ENCODE measurements at regions not wholly inside any gene's neighbourhood (a gene's known extent, or its start where the extent isn't known, plus 50 kb on each side); places are given as distances from the start of the nearest gene placed in this dataset.

DNA sequence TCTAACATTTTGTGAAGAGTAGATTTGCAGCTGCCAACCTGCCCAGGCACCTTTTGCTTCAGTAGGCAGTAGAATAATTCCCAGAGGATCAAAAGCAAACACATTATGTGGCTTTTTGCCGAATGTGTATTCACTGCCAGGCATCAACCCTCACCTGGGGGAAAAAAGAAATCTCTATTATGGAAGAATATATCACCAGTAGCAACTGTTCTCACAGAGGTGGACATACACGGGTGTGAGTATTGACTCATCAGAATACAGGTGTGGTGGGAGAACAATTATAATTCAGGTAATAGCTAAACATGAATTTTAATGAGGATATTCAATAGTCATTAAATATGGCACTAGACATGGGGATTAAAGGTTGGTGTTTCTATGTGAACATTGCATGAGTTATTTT, 910.7 kb downstream of the TFAP2A start:
- Histone ChIP-seq H3K4me3 (no peak overlapping the region), H3K36me3 (no peaks in the 10 kb centered on the region), H3K27ac (no peak overlapping the region), H3K27me3 (no peaks in the 10 kb centered on the region), H3K9me3 (no peaks in the 10 kb centered on the region), H3K4me1 (no peaks in the 10 kb centered on the region)
- TF ChIP-seq, protein P1, sequence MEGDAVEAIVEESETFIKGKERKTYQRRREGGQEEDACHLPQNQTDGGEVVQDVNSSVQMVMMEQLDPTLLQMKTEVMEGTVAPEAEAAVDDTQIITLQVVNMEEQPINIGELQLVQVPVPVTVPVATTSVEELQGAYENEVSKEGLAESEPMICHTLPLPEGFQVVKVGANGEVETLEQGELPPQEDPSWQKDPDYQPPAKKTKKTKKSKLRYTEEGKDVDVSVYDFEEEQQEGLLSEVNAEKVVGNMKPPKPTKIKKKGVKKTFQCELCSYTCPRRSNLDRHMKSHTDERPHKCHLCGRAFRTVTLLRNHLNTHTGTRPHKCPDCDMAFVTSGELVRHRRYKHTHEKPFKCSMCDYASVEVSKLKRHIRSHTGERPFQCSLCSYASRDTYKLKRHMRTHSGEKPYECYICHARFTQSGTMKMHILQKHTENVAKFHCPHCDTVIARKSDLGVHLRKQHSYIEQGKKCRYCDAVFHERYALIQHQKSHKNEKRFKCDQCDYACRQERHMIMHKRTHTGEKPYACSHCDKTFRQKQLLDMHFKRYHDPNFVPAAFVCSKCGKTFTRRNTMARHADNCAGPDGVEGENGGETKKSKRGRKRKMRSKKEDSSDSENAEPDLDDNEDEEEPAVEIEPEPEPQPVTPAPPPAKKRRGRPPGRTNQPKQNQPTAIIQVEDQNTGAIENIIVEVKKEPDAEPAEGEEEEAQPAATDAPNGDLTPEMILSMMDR (IDR thresholded peaks at IDR 0.05 in 4 of 5, conservative IDR thresholded peaks at IDR 0.05 in 1 of 5): no peak
- TF ChIP-seq POLR2A (IDR thresholded peaks at IDR 0.05): no peak
- DNase-seq: no peak
- in situ Hi-C loops (cut with MboI; ENCODE audit: low sequenced_read_pairs in 4 of 4): no loop called here
- ATAC-seq: no peak
- intact Hi-C loops (cut with DNase I; ENCODE audit: low total_unique reads): no loop called here

DNA sequence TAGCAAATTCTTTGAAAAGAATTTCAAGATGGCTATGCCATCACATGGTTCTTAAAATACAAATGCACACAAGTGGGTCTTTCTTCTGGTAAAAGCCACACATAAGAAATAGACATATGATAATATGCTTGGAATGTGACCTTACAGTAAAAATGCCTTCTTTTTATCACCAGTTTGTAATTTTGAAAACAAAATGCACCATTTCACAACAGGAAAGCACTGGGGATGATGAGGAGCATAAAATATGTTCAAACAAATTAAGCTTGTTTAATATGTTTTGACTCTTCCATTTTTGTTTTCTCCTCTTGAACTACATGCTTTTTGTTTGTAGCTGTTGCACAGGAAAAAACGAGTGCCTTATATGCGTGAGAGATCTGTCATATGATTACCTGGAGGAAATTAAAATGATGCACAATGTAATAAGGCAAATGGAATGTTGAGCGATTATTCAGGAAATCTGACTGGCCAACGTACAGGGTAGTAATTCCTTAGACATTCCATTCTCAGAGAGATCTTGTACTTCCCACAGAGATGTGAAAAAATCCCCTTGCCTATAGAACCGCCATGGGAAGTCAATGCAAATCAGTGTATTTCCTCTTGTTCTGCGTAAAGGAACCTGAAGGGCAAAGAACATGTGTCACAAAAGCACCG, 911.6 kb downstream of the TFAP2A start:
- Histone ChIP-seq H3K4me3 (no peak overlapping the region), H3K4me1 (no peaks in the 10 kb centered on the region), H3K9me3 (no peaks in the 10 kb centered on the region), H3K27me3 (no peaks in the 10 kb centered on the region), H3K27ac (no peak overlapping the region), H3K36me3 (no peaks in the 10 kb centered on the region)
- intact Hi-C loops (cut with DNase I; ENCODE audit: low total_unique reads) (no loop called here), in situ Hi-C loops (cut with MboI; ENCODE audit: low sequenced_read_pairs in 4 of 4) (no loop called here)
- TF ChIP-seq, protein P1 (IDR thresholded peaks at IDR 0.05 in 4 of 5, conservative IDR thresholded peaks at IDR 0.05 in 1 of 5): no peak
- TF ChIP-seq POLR2A (IDR thresholded peaks at IDR 0.05): no peak
- ATAC-seq: no peak
- DNase-seq: no peak

DNA sequence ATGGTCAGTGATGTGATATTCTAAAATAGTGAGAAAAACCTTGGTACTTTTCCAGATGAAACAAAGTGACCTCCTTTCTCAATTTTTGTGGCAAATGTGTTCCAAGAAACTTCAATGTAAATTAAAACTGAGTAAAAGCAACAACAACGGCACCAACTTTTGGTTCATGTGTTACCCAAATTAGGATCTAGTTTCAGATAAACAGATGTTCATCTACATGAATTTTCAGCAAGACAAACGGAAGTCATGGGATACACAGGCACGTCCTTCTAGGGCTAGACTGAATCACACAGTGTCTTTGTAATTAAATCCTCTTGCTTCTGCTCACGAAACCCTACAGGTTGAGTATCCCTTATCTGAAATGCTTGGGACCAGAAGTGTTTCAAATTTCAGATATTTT, 915.2 kb downstream of the TFAP2A start:
- no peaks in the 10 kb centered on the region for H3K27me3 ChIP-seq
- H3K9me3 ChIP-seq: no peaks in the 10 kb centered on the region
- no peaks in the 10 kb centered on the region for H3K4me1 ChIP-seq
- ATAC-seq: no peak
- DNase-seq: no peak
- in situ Hi-C loops (cut with MboI; ENCODE audit: low sequenced_read_pairs in 4 of 4): no loop called here
- H3K4me3 ChIP-seq: no peak overlapping the region
- TF ChIP-seq, protein P1 (IDR thresholded peaks at IDR 0.05 in 4 of 5, conservative IDR thresholded peaks at IDR 0.05 in 1 of 5): no peak
- no peak for TF ChIP-seq POLR2A (IDR thresholded peaks at IDR 0.05)
- H3K36me3 ChIP-seq: no peaks in the 10 kb centered on the region
- intact Hi-C loops (cut with DNase I; ENCODE audit: low total_unique reads): no loop called here
- H3K27ac ChIP-seq: no peak overlapping the region

DNA sequence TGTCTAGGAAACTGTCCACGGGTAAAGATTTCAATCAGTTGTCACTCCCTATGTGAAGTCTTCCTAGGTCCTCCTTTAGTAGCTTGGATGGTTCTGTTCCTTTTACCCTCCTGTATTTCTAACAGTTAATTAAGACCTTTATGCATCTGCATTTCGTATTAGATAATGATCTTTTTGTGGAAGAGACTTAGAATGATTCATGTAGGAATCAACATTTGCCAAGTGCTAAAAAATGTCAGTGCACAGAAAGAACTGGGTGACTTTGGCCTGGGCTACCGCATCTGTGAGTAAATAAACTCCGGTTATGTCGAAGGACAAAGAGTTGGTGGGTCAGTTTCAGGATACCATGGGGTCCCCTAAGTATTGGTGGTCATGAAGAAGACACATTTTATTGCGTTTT, 918.0 kb downstream of the TFAP2A start:
- TF ChIP-seq, protein P1 (IDR thresholded peaks at IDR 0.05 in 4 of 5, conservative IDR thresholded peaks at IDR 0.05 in 1 of 5): no peak
- intact Hi-C loops (cut with DNase I; ENCODE audit: low total_unique reads): no loop called here
- DNase-seq (no peak), ATAC-seq (no peak)
- Histone ChIP-seq H3K4me1 (no peaks in the 10 kb centered on the region), H3K36me3 (no peaks in the 10 kb centered on the region), H3K4me3 (no peak overlapping the region), H3K9me3 (no peaks in the 10 kb centered on the region), H3K27ac (no peak overlapping the region), H3K27me3 (no peaks in the 10 kb centered on the region)
- in situ Hi-C loops (cut with MboI; ENCODE audit: low sequenced_read_pairs in 4 of 4): no loop called here

DNA sequence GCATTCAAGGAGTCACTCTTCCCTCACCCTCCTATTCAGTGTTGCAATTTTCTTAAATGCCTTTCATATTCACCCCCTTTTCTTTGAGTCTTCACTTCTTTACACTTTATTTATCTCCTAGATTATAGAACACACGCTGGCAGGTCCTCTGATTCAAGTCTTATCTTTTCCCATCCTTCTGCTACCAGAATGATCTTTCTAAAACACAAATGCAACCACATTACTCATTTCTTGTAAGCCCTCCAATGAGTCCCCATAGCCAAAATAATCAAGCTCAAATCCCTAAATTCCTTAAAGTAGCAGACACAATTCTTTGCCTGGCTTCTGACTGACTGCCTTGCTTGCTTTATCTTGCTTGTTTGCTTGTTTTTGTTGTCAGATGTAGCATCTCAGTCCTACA, 920.0 kb downstream of the TFAP2A start:
- in situ Hi-C loops (cut with MboI; ENCODE audit: low sequenced_read_pairs in 4 of 4) (no loop called here), intact Hi-C loops (cut with DNase I; ENCODE audit: low total_unique reads) (no loop called here)
- DNase-seq (no peak), ATAC-seq (no peak)
- no peak overlapping the region for H3K27ac ChIP-seq
- no peaks in the 10 kb centered on the region for H3K27me3 ChIP-seq
- no peaks in the 10 kb centered on the region for H3K9me3 ChIP-seq
- no peaks in the 10 kb centered on the region for H3K36me3 ChIP-seq
- no peak overlapping the region for H3K4me3 ChIP-seq
- no peaks in the 10 kb centered on the region for H3K4me1 ChIP-seq
- TF ChIP-seq POLR2A (IDR thresholded peaks at IDR 0.05): no peak
- TF ChIP-seq, protein P1 (IDR thresholded peaks at IDR 0.05 in 4 of 5, conservative IDR thresholded peaks at IDR 0.05 in 1 of 5): no peak

Measured in gastrocnemius medialis (tissue), 4 donors.